NCI-H1694 (cell line): ENCODE measurements at regions not wholly inside any gene's neighbourhood (a gene's known extent, or its start where the extent isn't known, plus 50 kb on each side); places are given as distances from the start of the nearest gene placed in this dataset.

Experiments
- DNase-seq: peaks from one replicate; lab custom pipeline; 2025; lab: John Stamatoyannopoulos, UW

GRCh38 chr1:68293122-68293521 lies 60.8 kb upstream of the WLS start:
- DNase-seq = no peak

- DNase-seq = no peak
Observed at GRCh38 chr1:68291688-68292384, 59.5 kb upstream of the WLS start.

- no peak for DNase-seq
Observed at GRCh38 chr1:68287241-68287640, 54.9 kb upstream of the WLS start.

GRCh38 chr1:68285046-68285445 lies 52.7 kb upstream of the WLS start:
- no peak for DNase-seq

GRCh38 chr1:68281946-68282615 lies 49.8 kb upstream of the WLS start:
- no peak for DNase-seq
